Hepatocyte (in vitro differentiated cells): ENCODE measurements at regions not wholly inside any gene's neighbourhood (a gene's known extent, or its start where the extent isn't known, plus 50 kb on each side); places are given as distances from the start of the nearest gene placed in this dataset.

Source experiments
- DNase-seq: peaks from one replicate; pipeline ENCODE4 v3.0.0-alpha.2; 2016; ENCODE audit warnings: low spot score
- H2AFZ ChIP-seq: fragments of 200-600 bp; sonication (generic); 2 replicates; pipeline ENCODE4 v1.6.0; 2016; ENCODE audit warnings: antibody characterized with exemption, mild to moderate bottlenecking
- H3K27ac ChIP-seq: fragments of 200-600 bp; sonication (generic); 2 replicates; pipeline ENCODE4 v1.5.1; 2016; ENCODE audit warnings: mild to moderate bottlenecking
- H3K27me3 ChIP-seq: fragments of 200-600 bp; sonication (generic); 2 replicates; pipeline ENCODE4 v1.6.1; 2016
- H3K36me3 ChIP-seq: fragments of 200-600 bp; sonication (generic); replicated peaks from 2 replicates; pipeline ENCODE4 v1.5.1; 2016; ENCODE audit warnings: low read depth; ENCODE audit not compliant: insufficient read depth
- H3K4me1 ChIP-seq: fragments of 200-600 bp; sonication (generic); 2 replicates; pipeline ENCODE4 v1.5.1; 2016; ENCODE audit warnings: mild to moderate bottlenecking, moderate library complexity; ENCODE audit not compliant: insufficient read depth
- H3K4me2 ChIP-seq: fragments of 200-600 bp; sonication (generic); 2 replicates; pipeline ENCODE4 v1.6.0; 2016
- H3K4me3 ChIP-seq: fragments of 200-600 bp; sonication (generic); 2 replicates; pipeline ENCODE4 v1.5.1; 2016; ENCODE audit warnings: mild to moderate bottlenecking
- H3K79me2 ChIP-seq: fragments of 200-600 bp; sonication (generic); 2 replicates; pipeline ENCODE4 v1.6.0; 2017; ENCODE audit warnings: mild to moderate bottlenecking
- H3K9me2 ChIP-seq: fragments of 200-600 bp; sonication (generic); replicated peaks from 2 replicates; pipeline ENCODE4 v1.6.0; 2017; ENCODE audit warnings: mild to moderate bottlenecking; ENCODE audit not compliant: insufficient read depth
- H3K9me3 ChIP-seq: fragments of 200-600 bp; sonication (generic); 2 replicates; pipeline ENCODE4 v1.5.1; 2016; ENCODE audit warnings: low read depth, mild to moderate bottlenecking
- H4K20me1 ChIP-seq: fragments of 200-600 bp; sonication (generic); 2 replicates; pipeline ENCODE4 v1.6.0; 2016; ENCODE audit warnings: mild to moderate bottlenecking; ENCODE audit not compliant: insufficient read depth, poor library complexity, severe bottlenecking
- EZH2 ChIP-seq: fragments of 200-600 bp; sonication (generic); IDR thresholded peaks from 2 replicates; pipeline ENCODE4 v1.6.1; 2016; ENCODE audit warnings: antibody characterized with exemption, mild to moderate bottlenecking, borderline replicate concordance
- EZH2phosphoT487 ChIP-seq: fragments of 200-600 bp; sonication (generic); IDR thresholded peaks from one replicate; pipeline ENCODE4 v1.6.1; 2018; ENCODE audit warnings: antibody characterized with exemption, mild to moderate bottlenecking, low read depth, moderate library complexity; ENCODE audit not compliant: unreplicated experiment, severe bottlenecking
- WGBS: methylation state at CpG from one replicate; pipeline ENCODE4 v1.1.6; 2016; ENCODE audit warnings: low lambda C conversion rate; ENCODE audit errors: missing lambda C conversion rate; 5-methylcytosine and 5-hydroxymethylcytosine counted together
- TF ChIP-seq, protein P1 (sequence below): fragments of 200-600 bp; sonication (generic); IDR thresholded peaks from 2 replicates; pipeline ENCODE4 v1.5.1; 2016; ENCODE audit warnings: antibody characterized with exemption, mild to moderate bottlenecking; ENCODE audit not compliant: poor library complexity

DNA sequence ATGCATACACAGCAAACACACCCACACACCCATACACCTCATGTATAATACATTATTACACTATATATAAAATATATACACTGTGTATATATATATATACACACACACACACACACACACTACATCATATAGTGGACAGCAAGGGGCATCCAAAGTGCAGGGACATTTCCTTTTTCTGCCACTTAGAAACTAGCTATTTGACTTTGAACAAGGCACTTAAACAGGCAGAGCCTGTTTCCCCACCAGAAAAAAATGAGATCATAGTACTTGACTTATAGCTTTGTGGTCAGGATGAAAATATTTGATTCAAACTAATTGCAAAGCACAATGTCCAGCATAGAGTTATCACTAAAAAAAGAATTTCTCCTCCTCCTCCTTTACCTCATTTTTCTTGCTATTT lies 254.3 kb upstream of the NPVF start:
- no peak overlapping the region for H2AFZ ChIP-seq
- H3K9me2 ChIP-seq = no peaks in the 10 kb centered on the region
- H3K27me3 ChIP-seq = no peaks in the 10 kb centered on the region
- H3K4me1 ChIP-seq = no peaks in the 10 kb centered on the region
- no peaks in the 10 kb centered on the region for H3K79me2 ChIP-seq
- H3K4me3 ChIP-seq = no peak overlapping the region
- no peak overlapping the region for H3K4me2 ChIP-seq
- no peaks in the 10 kb centered on the region for H4K20me1 ChIP-seq
- no peak for TF ChIP-seq EZH2phosphoT487
- TF ChIP-seq, protein P1, sequence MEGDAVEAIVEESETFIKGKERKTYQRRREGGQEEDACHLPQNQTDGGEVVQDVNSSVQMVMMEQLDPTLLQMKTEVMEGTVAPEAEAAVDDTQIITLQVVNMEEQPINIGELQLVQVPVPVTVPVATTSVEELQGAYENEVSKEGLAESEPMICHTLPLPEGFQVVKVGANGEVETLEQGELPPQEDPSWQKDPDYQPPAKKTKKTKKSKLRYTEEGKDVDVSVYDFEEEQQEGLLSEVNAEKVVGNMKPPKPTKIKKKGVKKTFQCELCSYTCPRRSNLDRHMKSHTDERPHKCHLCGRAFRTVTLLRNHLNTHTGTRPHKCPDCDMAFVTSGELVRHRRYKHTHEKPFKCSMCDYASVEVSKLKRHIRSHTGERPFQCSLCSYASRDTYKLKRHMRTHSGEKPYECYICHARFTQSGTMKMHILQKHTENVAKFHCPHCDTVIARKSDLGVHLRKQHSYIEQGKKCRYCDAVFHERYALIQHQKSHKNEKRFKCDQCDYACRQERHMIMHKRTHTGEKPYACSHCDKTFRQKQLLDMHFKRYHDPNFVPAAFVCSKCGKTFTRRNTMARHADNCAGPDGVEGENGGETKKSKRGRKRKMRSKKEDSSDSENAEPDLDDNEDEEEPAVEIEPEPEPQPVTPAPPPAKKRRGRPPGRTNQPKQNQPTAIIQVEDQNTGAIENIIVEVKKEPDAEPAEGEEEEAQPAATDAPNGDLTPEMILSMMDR = no peak
- no peak for TF ChIP-seq EZH2
- H3K9me3 ChIP-seq = no peaks in the 10 kb centered on the region
- no peak for DNase-seq
- no peak overlapping the region for H3K27ac ChIP-seq
- H3K36me3 ChIP-seq = no peaks in the 10 kb centered on the region

DNA sequence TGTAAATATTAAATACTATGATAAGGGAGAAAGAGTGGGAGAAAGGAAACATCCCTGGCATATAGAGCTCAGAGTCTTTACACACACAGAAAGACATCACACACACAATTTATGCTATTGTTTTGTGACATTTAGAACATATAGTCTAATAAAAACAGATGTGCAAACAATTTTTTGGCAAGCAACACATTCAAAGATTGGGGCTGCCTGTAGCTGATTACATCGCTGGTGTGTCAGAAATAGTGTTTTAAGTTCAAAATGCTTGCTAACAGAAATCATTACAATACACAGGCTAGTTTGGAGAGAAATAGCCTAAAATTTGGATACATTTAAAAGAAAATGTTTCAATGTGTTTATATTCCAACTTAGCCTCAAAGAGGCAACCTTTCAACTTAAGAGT lies 256.7 kb upstream of the NPVF start:
- no peak overlapping the region for H3K4me3 ChIP-seq
- H3K27ac ChIP-seq = no peak overlapping the region
- no peak overlapping the region for H3K4me2 ChIP-seq
- H3K4me1 ChIP-seq = no peaks in the 10 kb centered on the region
- no peaks in the 10 kb centered on the region for H3K27me3 ChIP-seq
- no peaks in the 10 kb centered on the region for H3K79me2 ChIP-seq
- H3K36me3 ChIP-seq = no peaks in the 10 kb centered on the region
- WGBS = 86% methylated on average over 1 of the region's 1 CpG
- TF ChIP-seq EZH2 (no peak), EZH2phosphoT487 (no peak)
- TF ChIP-seq, protein P1 = no peak
- no peak overlapping the region for H2AFZ ChIP-seq
- no peak for DNase-seq
- H3K9me3 ChIP-seq = no peaks in the 10 kb centered on the region
- no peaks in the 10 kb centered on the region for H3K9me2 ChIP-seq
- no peaks in the 10 kb centered on the region for H4K20me1 ChIP-seq

DNA sequence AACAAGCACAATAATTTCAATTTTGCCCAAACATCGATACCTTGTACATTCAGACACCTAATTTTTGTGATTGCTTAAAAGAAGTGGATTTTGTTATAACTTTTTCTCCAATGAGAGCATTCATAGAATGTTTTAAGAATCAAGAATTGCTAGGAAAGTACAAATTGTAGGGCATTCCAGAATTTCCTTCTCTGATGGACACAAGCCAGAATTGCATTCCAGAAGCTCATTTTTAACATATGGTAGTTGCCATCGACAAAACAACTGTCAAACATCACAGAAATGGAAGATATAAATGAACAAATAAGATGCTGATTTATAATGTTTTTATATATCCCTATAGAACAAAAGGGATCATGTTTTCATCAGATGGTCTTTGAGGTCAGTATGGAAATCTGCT lies 258.4 kb upstream of the NPVF start:
- Histone ChIP-seq H3K4me1 (peaks cover 6% of the 10 kb centered on the region), H4K20me1 (no peaks in the 10 kb centered on the region), H3K4me2 (no peak overlapping the region), H2AFZ (no peak overlapping the region), H3K36me3 (no peaks in the 10 kb centered on the region), H3K4me3 (no peak overlapping the region), H3K27me3 (no peaks in the 10 kb centered on the region), H3K79me2 (no peaks in the 10 kb centered on the region), H3K9me3 (no peaks in the 10 kb centered on the region), H3K9me2 (no peaks in the 10 kb centered on the region), H3K27ac (no peak overlapping the region)
- TF ChIP-seq, protein P1 = no peak
- TF ChIP-seq EZH2phosphoT487 (no peak), EZH2 (no peak)
- WGBS = 76% methylated on average over 2 of the region's 2 CpGs
- DNase-seq = no peak

DNA sequence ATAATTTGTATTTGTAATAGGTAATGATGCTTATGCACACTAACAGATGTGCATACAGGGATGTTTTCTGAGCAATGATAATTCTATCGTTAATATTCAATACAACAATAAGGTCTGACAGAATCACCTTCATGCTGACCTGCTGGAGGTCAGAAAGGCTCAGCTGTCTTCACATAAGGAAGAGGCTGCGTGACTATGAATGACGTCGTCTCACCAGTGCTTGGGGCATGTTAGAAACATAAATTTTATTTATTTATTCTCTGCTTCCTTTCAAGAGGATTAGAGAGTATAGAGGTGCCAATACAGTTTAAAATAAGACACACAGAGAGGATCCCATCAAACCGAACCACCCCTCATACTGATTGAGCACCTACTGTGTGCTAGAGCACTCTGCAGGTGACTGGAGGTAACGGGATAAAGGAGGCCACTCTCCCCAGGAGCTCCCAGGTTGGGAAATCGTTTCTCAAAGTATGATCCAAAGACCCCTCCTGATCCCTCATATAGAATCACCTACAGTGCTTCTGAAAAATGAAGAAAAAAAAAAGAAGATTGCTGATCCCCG lies 265.6 kb upstream of the NPVF start:
- WGBS = 89% methylated on average over 8 of the region's 8 CpGs
- Histone ChIP-seq H2AFZ (no peak overlapping the region), H3K36me3 (no peaks in the 10 kb centered on the region), H3K27me3 (no peaks in the 10 kb centered on the region), H3K27ac (no peak overlapping the region), H3K4me1 (peaks cover 14% of the 10 kb centered on the region), H3K4me3 (no peak overlapping the region), H4K20me1 (no peaks in the 10 kb centered on the region), H3K79me2 (no peaks in the 10 kb centered on the region), H3K4me2 (no peak overlapping the region), H3K9me3 (no peaks in the 10 kb centered on the region), H3K9me2 (no peaks in the 10 kb centered on the region)
- DNase-seq = no peak
- TF ChIP-seq EZH2 (no peak), EZH2phosphoT487 (no peak)
- TF ChIP-seq, protein P1 = no peak
